GM21526 (cell line): ENCODE measurements at regions not wholly inside any gene's neighbourhood (a gene's known extent, or its start where the extent isn't known, plus 50 kb on each side); places are given as distances from the start of the nearest gene placed in this dataset.

Source experiments
- ATAC-seq: cut with Tn5 transposase; IDR thresholded peaks from one replicate; pipeline ENCODE4 v1.9.1; 2021; ENCODE audit warnings: moderate library complexity; ENCODE audit not compliant: unreplicated experiment, low FRiP score

- no peak for ATAC-seq
Measured at GRCh38 chrX:7307720-7308119, 159.8 kb upstream of the PUDP start.

GRCh38 chrX:7294483-7294882, 146.5 kb upstream of the PUDP start:
- ATAC-seq: no peak

GRCh38 chrX:7286168-7286837, 138.3 kb upstream of the PUDP start:
- ATAC-seq: no peak

DNA sequence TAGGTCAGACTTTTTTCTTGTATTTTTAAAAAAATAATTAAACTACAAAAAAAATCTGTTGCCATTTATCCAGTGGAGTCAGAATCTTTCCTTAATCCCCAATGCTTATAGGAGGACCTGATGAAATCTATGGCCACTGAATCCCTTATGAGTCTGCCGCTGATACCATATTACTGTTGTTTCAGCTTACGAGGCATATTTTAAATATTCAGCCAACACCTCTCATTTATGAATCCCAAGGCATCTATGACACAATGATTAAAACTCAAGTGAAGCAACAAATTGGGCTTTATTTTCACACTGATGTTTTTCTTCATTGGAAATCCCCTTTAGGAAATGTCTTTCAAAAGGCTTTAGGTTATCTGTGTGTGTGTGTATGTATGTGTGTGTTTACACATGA, 137.8 kb upstream of the PUDP start:
- ATAC-seq: no peak

DNA sequence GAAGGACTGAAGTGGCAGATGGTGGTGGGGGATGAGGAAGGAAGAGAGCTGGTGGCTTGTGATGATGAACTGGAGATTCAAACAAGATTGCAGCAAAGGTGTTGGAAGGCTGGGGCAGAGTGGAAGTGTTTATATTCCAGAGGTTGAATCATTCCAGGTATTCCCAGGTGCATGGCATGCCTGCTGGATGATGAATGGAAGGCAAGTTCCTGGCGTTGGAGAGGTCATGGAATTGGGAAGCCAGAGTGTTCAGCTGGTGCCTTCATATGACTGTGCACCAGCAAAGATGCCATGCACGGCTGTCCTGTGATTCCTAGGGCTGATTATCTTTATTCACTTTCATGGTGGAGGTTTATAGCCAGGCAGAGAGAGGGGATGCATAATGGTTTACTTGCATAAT, 135.8 kb upstream of the PUDP start:
- no peak for ATAC-seq

GRCh38 chrX:7280520-7280919, 132.6 kb upstream of the PUDP start:
- no peak for ATAC-seq

- ATAC-seq: no peak
Measured at GRCh38 chrX:7272346-7272745, 124.4 kb upstream of the PUDP start.

DNA sequence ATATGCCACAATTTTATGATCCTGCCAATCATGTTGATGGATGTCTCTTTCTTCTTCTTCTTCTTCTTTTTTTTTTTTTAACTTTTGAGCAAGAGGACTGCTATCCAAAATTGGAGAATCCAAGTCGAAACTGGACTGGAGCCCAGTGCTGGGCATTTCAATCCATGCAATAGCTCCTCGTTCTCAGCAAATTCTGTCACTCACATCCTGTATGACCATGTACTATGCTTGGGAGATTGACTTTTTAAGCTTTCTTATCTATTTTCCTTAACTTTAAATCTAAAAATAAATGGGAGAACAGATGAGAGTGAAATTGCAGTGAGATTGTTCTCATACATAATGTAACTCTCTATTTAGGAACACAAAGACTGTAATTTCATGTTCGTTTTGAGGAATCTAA, 123.0 kb upstream of the PUDP start:
- no peak for ATAC-seq

DNA sequence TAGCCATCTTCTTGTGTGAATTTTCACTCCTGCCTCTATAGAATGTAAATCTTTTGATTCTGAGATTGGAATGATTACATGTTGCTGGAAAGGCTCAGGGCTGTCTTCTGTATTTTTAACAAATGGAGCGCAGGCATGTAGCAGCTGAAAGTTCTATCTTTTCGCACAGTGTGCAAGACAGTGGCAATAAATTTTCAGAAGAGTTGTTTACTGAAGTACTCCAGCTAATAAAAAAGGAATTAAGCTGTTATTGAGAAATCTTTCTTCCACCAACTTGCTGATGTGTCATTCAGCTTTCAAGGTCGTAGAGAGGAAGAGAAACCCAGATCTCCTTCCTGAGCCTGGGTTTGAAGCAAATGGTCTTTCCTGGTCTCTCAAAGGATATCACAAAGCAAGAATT, 122.0 kb upstream of the PUDP start:
- ATAC-seq: no peak

- ATAC-seq: no peak
Measured at GRCh38 chrX:7269589-7269988, 121.6 kb upstream of the PUDP start.

DNA sequence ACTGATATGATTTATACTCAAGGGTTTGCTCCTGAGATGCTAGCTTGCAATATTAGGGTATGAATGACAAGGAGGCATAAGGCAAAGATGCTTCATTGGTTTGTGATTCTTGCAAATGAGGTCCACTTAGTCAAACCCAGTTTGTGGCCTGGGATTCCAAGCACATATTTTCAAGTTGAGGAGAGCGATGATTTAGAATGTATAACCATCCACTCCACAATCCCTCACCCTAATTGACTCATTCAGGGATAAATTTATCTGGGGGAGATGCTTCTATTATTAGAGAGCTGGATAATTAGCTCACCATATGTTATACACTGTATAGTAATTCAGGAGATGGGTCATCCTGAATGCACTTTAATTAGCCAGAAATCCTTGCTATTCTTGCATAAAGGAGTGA, 118.3 kb upstream of the PUDP start:
- ATAC-seq: no peak

DNA sequence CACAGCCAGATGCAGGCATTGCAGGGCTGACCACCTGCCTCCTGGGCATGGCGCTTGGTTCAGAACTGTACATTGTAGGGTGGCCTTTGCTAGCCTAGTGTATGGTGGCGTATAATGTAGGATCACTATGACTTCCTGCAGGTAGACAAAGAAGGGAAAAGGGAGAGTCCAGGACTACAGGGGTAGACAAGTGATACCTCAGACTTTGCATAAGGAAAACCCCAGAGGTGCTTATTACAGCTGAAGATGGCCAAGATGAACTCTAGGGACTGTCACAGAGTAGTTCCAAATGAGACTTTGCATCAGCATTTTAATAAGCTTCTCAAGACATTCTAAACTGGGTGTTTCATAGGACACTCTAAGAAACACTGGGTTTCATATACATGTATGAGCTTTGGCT, 116.4 kb upstream of the PUDP start:
- ATAC-seq: no peak

GRCh38 chrX:7263961-7264360, 116.0 kb upstream of the PUDP start:
- ATAC-seq: no peak

- ATAC-seq: no peak
Measured at GRCh38 chrX:7263330-7263729, 115.4 kb upstream of the PUDP start.

- no peak for ATAC-seq
Measured at GRCh38 chrX:7262551-7262950, 114.6 kb upstream of the PUDP start.

DNA sequence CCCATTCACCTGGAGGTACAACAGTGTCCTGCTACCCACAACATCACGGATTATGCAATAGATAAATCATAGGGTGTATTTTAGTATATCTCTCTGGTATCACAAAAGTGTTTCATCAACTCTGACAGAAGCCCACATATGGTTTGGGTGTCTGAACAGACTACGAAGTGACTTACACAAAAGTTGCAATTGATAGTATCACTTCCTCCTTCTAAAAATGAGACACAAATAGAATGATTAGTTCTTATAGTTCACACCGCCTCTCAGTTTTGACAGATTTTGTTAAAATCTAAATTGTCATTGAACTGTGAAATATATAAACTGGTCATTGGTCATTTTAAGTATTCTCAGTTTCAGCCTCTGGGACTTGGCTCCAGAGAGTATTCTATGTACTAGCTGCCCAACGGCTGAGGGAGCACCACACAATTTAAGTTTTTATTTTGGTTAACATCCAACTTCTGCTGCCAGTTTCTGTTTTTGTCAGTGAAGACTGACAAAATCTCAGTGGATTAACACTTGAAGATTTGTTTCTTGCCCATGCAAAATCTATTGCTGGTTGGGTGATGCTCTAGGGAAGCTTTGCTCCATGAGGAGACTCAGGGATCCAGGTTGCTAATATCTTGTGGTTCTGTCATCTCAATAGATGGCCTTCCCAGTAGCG, 113.8 kb upstream of the PUDP start:
- ATAC-seq: peak; percentile 93

DNA sequence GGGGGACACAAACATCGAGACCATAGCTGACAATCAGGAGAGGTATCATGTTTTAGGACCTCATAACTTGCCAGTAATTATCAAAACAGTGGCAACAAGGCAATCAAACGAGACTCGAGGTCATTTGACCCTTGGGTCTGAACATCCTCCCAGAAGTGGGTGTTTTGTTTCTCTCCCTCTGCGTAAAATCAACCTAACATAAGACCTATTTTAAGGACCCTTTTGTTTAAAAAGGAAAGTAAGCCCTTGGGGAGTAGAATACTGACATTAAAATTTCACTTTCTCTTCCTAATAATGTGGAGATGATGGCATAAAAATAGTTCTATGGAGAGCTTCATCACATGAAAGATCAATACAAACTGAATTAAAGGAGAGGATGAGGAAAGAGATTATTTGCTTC, 106.2 kb upstream of the PUDP start:
- ATAC-seq: no peak

DNA sequence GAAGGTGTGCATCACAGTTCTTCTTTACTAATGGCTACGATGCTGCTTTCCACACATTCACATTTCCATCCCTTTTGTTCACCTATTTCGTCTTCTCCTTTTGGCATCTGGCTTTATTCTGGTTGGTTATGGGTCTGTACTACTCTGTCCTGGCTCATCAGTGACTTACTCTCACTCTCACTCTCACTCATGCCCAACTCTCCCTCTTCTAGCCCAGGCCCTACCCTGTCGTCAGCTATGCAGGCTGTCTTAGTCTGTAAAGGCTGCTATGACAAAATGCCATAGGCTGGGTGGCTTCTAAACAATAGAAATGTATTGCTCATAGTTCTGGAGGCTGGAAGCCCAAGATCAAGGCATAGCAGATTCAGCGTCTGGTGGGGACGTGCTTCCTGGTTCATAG, 105.6 kb upstream of the PUDP start:
- ATAC-seq: no peak

DNA sequence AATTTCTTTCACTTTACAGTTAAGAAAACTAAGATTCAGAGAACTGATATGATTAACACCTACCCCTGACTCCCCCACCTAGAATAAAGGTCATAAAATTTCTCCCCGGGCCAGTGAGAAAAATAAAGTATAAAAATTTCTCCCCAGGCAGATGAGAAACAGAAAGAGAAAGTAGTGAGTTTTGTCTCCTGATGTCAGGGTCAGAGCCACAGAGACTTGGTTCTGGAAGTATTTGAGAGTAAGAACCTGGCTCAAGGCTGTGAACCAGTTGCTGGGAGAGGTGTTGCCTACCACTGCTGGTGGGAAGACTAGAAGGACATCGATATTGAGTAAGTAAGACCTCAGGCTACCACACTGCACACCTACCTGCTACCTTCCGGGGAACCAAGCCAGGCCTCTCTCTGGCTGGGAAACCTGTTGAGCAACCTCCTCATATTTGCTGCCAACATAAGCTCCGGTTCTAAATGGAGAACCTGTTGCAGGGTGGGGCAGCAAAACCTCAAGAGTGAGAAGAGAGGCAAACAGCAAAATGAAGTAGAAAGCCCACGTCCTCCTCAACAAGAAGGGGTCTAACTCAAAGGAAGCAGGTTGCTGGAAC, 104.2 kb upstream of the PUDP start:
- ATAC-seq: peak; percentile 57

DNA sequence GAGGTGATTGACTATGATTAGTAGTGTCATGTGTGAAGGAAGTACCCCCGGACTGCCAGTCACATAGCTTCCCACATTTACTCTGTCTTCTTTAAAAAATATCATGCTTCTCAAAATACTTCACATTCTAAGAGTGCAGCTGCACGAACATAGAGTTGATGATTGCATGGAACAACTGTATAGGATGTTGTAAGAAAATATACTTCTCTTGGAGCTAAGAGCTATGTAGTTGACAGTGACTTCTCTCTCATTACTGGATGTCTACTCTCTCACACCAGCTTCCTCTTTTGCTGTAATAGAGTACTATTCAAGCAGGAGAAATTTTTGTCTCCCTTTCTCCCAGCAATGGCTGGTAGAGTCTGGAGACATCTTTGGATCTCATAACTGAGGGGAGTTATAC, 99.4 kb upstream of the PUDP start:
- ATAC-seq: no peak

- ATAC-seq: no peak
Measured at GRCh38 chrX:7244405-7244804, 96.5 kb upstream of the PUDP start.

- ATAC-seq: peak; percentile 98
Measured at GRCh38 chrX:7242613-7243012, 94.7 kb upstream of the PUDP start.
